ENCODE measurements at regions not wholly inside any gene's neighbourhood (a gene's known extent, or its start where the extent isn't known, plus 50 kb on each side); places are given as distances from the start of the nearest gene placed in this dataset.
"Not testable (repeated sequence)": the region's sequence is repeated elsewhere in the genome, so short reads cannot be mapped to it uniquely, and the experiment has no call there.

- DNase-seq: no peak
Measured at GRCh38 chr5:163022582-163023128, 414.7 kb upstream of the CCNG1 start.

- DNase-seq: no peak
Measured at GRCh38 chr5:163023846-163024245, 413.5 kb upstream of the CCNG1 start.

GRCh38 chr5:163024936-163025335 lies 412.5 kb upstream of the CCNG1 start:
- DNase-seq: no peak

- no peak for DNase-seq
Measured at GRCh38 chr5:163033656-163034055, 403.7 kb upstream of the CCNG1 start.

GRCh38 chr5:163041254-163041653 lies 396.1 kb upstream of the CCNG1 start:
- DNase-seq: no peak

- DNase-seq: no peak
Measured at GRCh38 chr5:163079618-163080017, 357.8 kb upstream of the CCNG1 start.

- no peak for DNase-seq
Measured at GRCh38 chr5:163089230-163089629, 348.2 kb upstream of the CCNG1 start.

GRCh38 chr5:163089926-163090325 lies 347.5 kb upstream of the CCNG1 start:
- no peak for DNase-seq

GRCh38 chr5:163094492-163095180 lies 342.8 kb upstream of the CCNG1 start:
- DNase-seq: no peak

GRCh38 chr5:163104464-163104863 lies 332.9 kb upstream of the CCNG1 start:
- DNase-seq: no peak

- DNase-seq: no peak
Measured at GRCh38 chr5:163105456-163105855, 331.9 kb upstream of the CCNG1 start.

- no peak for DNase-seq
Measured at GRCh38 chr5:163106098-163106497, 331.3 kb upstream of the CCNG1 start.

GRCh38 chr5:163108351-163108750 lies 329.0 kb upstream of the CCNG1 start:
- DNase-seq: no peak

- no peak for DNase-seq
Measured at GRCh38 chr5:163115011-163115410, 322.4 kb upstream of the CCNG1 start.

GRCh38 chr5:163116618-163117017 lies 320.8 kb upstream of the CCNG1 start:
- DNase-seq: not testable (repeated sequence)

- DNase-seq: no peak
Measured at GRCh38 chr5:163134061-163134460, 303.3 kb upstream of the CCNG1 start.

- no peak for DNase-seq
Measured at GRCh38 chr5:163135849-163136248, 301.5 kb upstream of the CCNG1 start.

GRCh38 chr5:163161512-163161911 lies 275.9 kb upstream of the CCNG1 start:
- DNase-seq: no peak

- DNase-seq: no peak
Measured at GRCh38 chr5:163162645-163163044, 274.8 kb upstream of the CCNG1 start.

- DNase-seq: no peak
Measured at GRCh38 chr5:163163858-163164257, 273.5 kb upstream of the CCNG1 start.

- no peak for DNase-seq
Measured at GRCh38 chr5:163165277-163165676, 272.1 kb upstream of the CCNG1 start.

- not testable (repeated sequence) for DNase-seq
Measured at GRCh38 chr5:163170161-163170560, 267.2 kb upstream of the CCNG1 start.

- DNase-seq: no peak
Measured at GRCh38 chr5:163172540-163173338, 264.7 kb upstream of the CCNG1 start.

GRCh38 chr5:163177971-163178370 lies 259.4 kb upstream of the CCNG1 start:
- no peak for DNase-seq
